Parathyroid adenoma (tissue), 2 donors: ENCODE measurements at regions not wholly inside any gene's neighbourhood (a gene's known extent, or its start where the extent isn't known, plus 50 kb on each side); places are given as distances from the start of the nearest gene placed in this dataset.

Experiments
- H2AFZ ChIP-seq: fragments of 300-600 bp; sonication (generic); one replicate; pipeline ENCODE4 v1.7.0; 2017; ENCODE audit warnings: antibody characterized with exemption, mild to moderate bottlenecking
- H3K27ac ChIP-seq: fragments of 300-600 bp; sonication (generic); one replicate; pipeline ENCODE4 v1.7.0; 2017
- H3K27me3 ChIP-seq: fragments of 300-600 bp; sonication (generic); one replicate; pipeline ENCODE4 v1.7.0; 2017; ENCODE audit warnings: low read length; ENCODE audit not compliant: control insufficient read depth, insufficient read depth
- H3K36me3 ChIP-seq: fragments of 300-600 bp; sonication (generic); one replicate; pipeline ENCODE4 v1.7.0; 2017; ENCODE audit warnings: low read length; ENCODE audit not compliant: control insufficient read depth, insufficient read depth
- H3K4me1 ChIP-seq: fragments of 300-600 bp; sonication (generic); one replicate; pipeline ENCODE4 v1.7.0; 2017; ENCODE audit warnings: control low read depth
- H3K4me2 ChIP-seq: fragments of 300-600 bp; sonication (generic); one replicate; pipeline ENCODE4 v1.7.0; 2017; ENCODE audit warnings: low read length
- H3K4me3 ChIP-seq: fragments of 300-600 bp; sonication (generic); one replicate; pipeline ENCODE4 v1.7.0; 2017; ENCODE audit warnings: low read depth, low read length
- H3K79me2 ChIP-seq: fragments of 300-600 bp; sonication (generic); one replicate; pipeline ENCODE4 v1.7.0; 2017; ENCODE audit warnings: control low read depth
- H3K9ac ChIP-seq: fragments of 300-600 bp; sonication (generic); one replicate; pipeline ENCODE4 v1.7.0; 2017; ENCODE audit warnings: mild to moderate bottlenecking
- H3K9me3 ChIP-seq: fragments of 300-600 bp; sonication (generic); one replicate; pipeline ENCODE4 v1.7.0; 2017; ENCODE audit warnings: low read length; ENCODE audit not compliant: control insufficient read depth
- TF ChIP-seq, protein P1 (sequence below): fragments of 300-600 bp; sonication (generic); IDR thresholded peaks from one replicate; pipeline ENCODE4 v1.7.0; 2017; ENCODE audit warnings: antibody characterized with exemption, mild to moderate bottlenecking
- donor health status: primary hyperparathyroidism.

DNA sequence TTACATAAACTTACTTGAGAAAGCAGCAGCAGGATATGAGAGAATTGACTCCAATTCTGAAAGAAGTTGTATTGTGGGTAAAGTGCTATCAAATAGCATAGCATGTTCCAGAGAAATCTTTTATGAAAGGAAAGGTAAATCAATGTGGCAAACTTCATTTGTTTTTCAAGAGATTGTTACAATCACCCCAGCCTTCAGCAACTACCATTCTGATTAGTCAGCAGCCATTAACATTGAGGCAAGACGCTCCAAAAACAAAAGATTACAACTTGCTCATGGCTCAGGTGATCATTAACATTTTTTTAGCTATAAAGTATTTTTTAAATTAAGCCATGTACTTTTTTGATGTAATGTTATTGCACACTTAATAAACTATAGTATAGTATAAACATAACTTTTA, 357.2 kb downstream of the TMEM135 start:
- TF ChIP-seq, protein P1, sequence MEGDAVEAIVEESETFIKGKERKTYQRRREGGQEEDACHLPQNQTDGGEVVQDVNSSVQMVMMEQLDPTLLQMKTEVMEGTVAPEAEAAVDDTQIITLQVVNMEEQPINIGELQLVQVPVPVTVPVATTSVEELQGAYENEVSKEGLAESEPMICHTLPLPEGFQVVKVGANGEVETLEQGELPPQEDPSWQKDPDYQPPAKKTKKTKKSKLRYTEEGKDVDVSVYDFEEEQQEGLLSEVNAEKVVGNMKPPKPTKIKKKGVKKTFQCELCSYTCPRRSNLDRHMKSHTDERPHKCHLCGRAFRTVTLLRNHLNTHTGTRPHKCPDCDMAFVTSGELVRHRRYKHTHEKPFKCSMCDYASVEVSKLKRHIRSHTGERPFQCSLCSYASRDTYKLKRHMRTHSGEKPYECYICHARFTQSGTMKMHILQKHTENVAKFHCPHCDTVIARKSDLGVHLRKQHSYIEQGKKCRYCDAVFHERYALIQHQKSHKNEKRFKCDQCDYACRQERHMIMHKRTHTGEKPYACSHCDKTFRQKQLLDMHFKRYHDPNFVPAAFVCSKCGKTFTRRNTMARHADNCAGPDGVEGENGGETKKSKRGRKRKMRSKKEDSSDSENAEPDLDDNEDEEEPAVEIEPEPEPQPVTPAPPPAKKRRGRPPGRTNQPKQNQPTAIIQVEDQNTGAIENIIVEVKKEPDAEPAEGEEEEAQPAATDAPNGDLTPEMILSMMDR = no peak
- no peak overlapping the region for H3K4me2 ChIP-seq
- no peaks in the 10 kb centered on the region for H3K79me2 ChIP-seq
- no peak overlapping the region for H2AFZ ChIP-seq
- H3K27me3 ChIP-seq = no peaks in the 10 kb centered on the region
- H3K9me3 ChIP-seq = no peaks in the 10 kb centered on the region
- H3K4me3 ChIP-seq = no peak overlapping the region
- no peaks in the 10 kb centered on the region for H3K4me1 ChIP-seq
- H3K36me3 ChIP-seq = no peaks in the 10 kb centered on the region
- H3K27ac ChIP-seq = no peak overlapping the region
- no peak overlapping the region for H3K9ac ChIP-seq

DNA sequence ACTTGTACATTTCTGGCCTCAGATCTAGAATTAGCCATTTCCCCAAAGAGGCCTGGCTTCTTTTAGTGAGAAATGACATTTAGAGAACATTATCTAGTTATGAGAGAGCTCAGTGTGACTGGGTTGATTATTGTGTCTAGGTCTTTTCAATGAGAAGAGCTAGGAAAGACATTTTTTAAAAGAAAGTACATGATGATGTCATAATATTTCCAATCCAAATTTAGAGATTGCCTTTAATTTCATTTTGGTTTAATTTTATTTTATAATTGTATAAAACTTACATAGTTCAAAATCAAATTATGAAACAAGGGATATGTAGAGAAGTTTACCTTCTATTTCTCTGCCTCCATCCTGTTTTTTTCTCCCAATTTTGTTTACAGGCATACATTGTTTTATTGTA, 354.9 kb downstream of the TMEM135 start:
- TF ChIP-seq, protein P1 = no peak
- Histone ChIP-seq H3K9me3 (no peaks in the 10 kb centered on the region), H3K4me2 (no peak overlapping the region), H2AFZ (no peak overlapping the region), H3K27me3 (no peaks in the 10 kb centered on the region), H3K4me1 (no peaks in the 10 kb centered on the region), H3K9ac (no peak overlapping the region), H3K79me2 (no peaks in the 10 kb centered on the region), H3K4me3 (no peak overlapping the region), H3K27ac (no peak overlapping the region), H3K36me3 (no peaks in the 10 kb centered on the region)

DNA sequence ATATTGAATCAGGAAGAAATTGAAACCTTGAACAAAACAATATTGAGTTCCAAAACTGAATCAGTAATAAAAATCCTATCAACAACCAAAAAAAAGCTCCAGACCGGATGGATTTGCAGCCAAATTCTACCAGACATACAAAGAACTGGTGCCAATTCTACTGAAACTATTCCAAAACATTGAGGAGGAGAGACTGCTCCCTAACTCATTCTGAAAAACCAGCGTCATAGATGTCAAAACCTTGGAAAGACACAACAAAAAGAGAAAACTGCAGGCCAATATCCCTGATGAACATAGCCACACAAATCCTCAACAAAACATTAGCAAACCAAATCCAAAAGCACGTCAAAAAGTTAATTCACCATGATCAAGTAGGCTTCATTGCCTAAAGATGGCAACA, 353.8 kb downstream of the TMEM135 start:
- Histone ChIP-seq H3K9me3 (no peaks in the 10 kb centered on the region), H3K4me1 (no peaks in the 10 kb centered on the region), H3K9ac (no peak overlapping the region), H3K27ac (no peak overlapping the region), H3K36me3 (no peaks in the 10 kb centered on the region), H3K4me3 (no peak overlapping the region), H2AFZ (no peak overlapping the region), H3K79me2 (no peaks in the 10 kb centered on the region), H3K27me3 (no peaks in the 10 kb centered on the region), H3K4me2 (no peak overlapping the region)
- TF ChIP-seq, protein P1 = no peak

DNA sequence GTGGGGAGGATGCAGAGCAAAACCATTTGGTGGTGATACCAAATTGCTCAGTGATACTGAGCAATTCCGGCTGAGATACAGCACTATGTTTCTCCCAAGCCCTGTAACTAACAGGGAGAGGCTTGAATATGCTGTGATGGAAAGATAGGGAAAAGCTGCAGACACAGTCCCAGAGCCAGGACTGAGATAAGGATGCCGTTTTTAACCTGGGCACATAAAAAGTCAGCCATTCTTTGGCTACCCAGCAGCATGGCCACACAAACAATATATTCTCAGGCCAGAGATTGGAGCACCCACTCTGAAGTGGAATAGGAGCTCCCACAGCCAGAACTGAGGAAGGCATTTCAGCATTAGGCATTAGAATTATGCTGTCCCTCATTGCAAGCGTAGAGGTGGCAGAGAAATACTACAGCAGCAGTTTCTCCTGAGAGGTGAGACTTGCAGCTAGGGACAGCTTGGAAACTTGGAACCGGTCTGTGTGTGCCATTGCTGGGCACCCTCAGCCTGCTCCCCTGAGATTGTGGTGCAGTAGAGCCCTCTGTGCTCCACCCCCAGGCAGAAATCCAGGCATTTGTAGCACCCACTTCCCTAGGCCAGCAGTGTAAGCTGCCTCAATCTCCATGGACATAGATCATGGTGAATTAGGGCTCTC, 346.5 kb downstream of the TMEM135 start:
- TF ChIP-seq, protein P1 = no peak
- Histone ChIP-seq H3K4me3 (no peak overlapping the region), H3K4me1 (no peaks in the 10 kb centered on the region), H3K79me2 (no peaks in the 10 kb centered on the region), H3K27me3 (no peaks in the 10 kb centered on the region), H3K27ac (no peak overlapping the region), H3K9me3 (no peaks in the 10 kb centered on the region), H3K9ac (no peak overlapping the region), H3K36me3 (no peaks in the 10 kb centered on the region), H3K4me2 (no peak overlapping the region), H2AFZ (no peak overlapping the region)
